Loucy (cell line): ENCODE measurements at regions not wholly inside any gene's neighbourhood (a gene's known extent, or its start where the extent isn't known, plus 50 kb on each side); places are given as distances from the start of the nearest gene placed in this dataset.

ENCODE experiments used
- CTCF ChIP-seq: fragments of 200-600 bp; sonication (generic); conservative IDR thresholded peaks from 2 replicates; pipeline ENCODE4 v1.5.1; 2014; ENCODE audit warnings: mild to moderate bottlenecking, antibody characterized with exemption, low read length
- EZH2phosphoT487 ChIP-seq: fragments of 200-600 bp; IDR thresholded peaks from 2 replicates; pipeline ENCODE4 v1.6.1; 2018; ENCODE audit warnings: antibody characterized with exemption, mild to moderate bottlenecking, moderate library complexity, borderline replicate concordance

GRCh38 chr2:58585233-58585632 lies 344.1 kb upstream of the FANCL start:
- TF ChIP-seq CTCF (no peak), EZH2phosphoT487 (no peak)
